Activated CD8-positive, alpha-beta memory T cell treated with anti-CD3 and anti-CD28 coated beads for 1 hour (primary cell): ENCODE measurements at regions not wholly inside any gene's neighbourhood (a gene's known extent, or its start where the extent isn't known, plus 50 kb on each side); places are given as distances from the start of the nearest gene placed in this dataset.
"Not testable (repeated sequence)": the region's sequence is repeated elsewhere in the genome, so short reads cannot be mapped to it uniquely, and the experiment has no call there.

Experiments
- DNase-seq, 2 donors: peaks; one replicate each; pipeline ENCODE4 v3.0.0-alpha.2; 2020; ENCODE audit warnings: low read depth in 1 of 2; ENCODE audit errors: extremely low read depth in 1 of 2

- DNase-seq = no peak
Observed at GRCh38 chr10:123309731-123310130, 155.5 kb downstream of the BUB3 start.

- DNase-seq = no peak
Observed at GRCh38 chr10:123316776-123317175, 162.6 kb downstream of the BUB3 start.

GRCh38 chr10:123318516-123318915, 164.3 kb downstream of the BUB3 start:
- DNase-seq = no peak

- DNase-seq = no peak
Observed at GRCh38 chr10:123320091-123320490, 165.9 kb downstream of the BUB3 start.

GRCh38 chr10:123323884-123324283, 169.7 kb downstream of the BUB3 start:
- DNase-seq = no peak

- no peak for DNase-seq
Observed at GRCh38 chr10:123325663-123326190, 171.5 kb downstream of the BUB3 start.

GRCh38 chr10:123326674-123327073, 172.5 kb downstream of the BUB3 start:
- DNase-seq = no peak

- no peak for DNase-seq
Observed at GRCh38 chr10:123327450-123327849, 173.2 kb downstream of the BUB3 start.

GRCh38 chr10:123327896-123328295, 173.7 kb downstream of the BUB3 start:
- no peak for DNase-seq

- DNase-seq = no peak
Observed at GRCh38 chr10:123331438-123331837, 177.2 kb downstream of the BUB3 start.

GRCh38 chr10:123346581-123346980, 192.4 kb downstream of the BUB3 start:
- no peak for DNase-seq

- DNase-seq = no peak
Observed at GRCh38 chr10:123348691-123349572, 194.7 kb downstream of the BUB3 start.

GRCh38 chr10:123351715-123352114, 197.5 kb downstream of the BUB3 start:
- DNase-seq = no peak

GRCh38 chr10:123354521-123354920, 200.3 kb downstream of the BUB3 start:
- no peak for DNase-seq

- DNase-seq = no peak
Observed at GRCh38 chr10:123355748-123356481, 201.7 kb downstream of the BUB3 start.

GRCh38 chr10:123356799-123357198, 202.6 kb downstream of the BUB3 start:
- no peak for DNase-seq

GRCh38 chr10:123357421-123357930, 203.3 kb downstream of the BUB3 start:
- no peak for DNase-seq

GRCh38 chr10:123359539-123359938, 205.3 kb downstream of the BUB3 start:
- DNase-seq = no peak

- DNase-seq = no peak
Observed at GRCh38 chr10:123361832-123362231, 207.6 kb downstream of the BUB3 start.

GRCh38 chr10:123367195-123367594, 213.0 kb downstream of the BUB3 start:
- DNase-seq = no peak

GRCh38 chr10:123371626-123372025, 217.4 kb downstream of the BUB3 start:
- not testable (repeated sequence) for DNase-seq

- DNase-seq = no peak
Observed at GRCh38 chr10:123373591-123373990, 219.4 kb downstream of the BUB3 start.
